Endothelial cell of umbilical vein (primary cell): ENCODE measurements at regions not wholly inside any gene's neighbourhood (a gene's known extent, or its start where the extent isn't known, plus 50 kb on each side); places are given as distances from the start of the nearest gene placed in this dataset.

ENCODE experiments used
- BruUV-seq: library from RNA; stranded (reverse); fragments of 400-500 nt; replicated peaks from 2 replicates; lab custom pipeline; 2021; lab: Mats Ljungman, UMichigan
- CTCF ChIA-PET: fragments of 300-600, 350-600 bp; sonication (Branson Sonifier 250); formaldehyde crosslinking; loops from one replicate; lab custom pipeline; 2021; ENCODE audit warnings: antibody characterized with exemption, inconsistent platforms; lab: Charles Lee
- POLR2A ChIA-PET: fragments of 300-600, 350-600 bp; sonication (Branson Sonifier 250); formaldehyde crosslinking; loops from one replicate; lab custom pipeline; 2021; ENCODE audit warnings: antibody characterized with exemption, inconsistent platforms; lab: Charles Lee
- DNase-seq: peaks from one replicate; pipeline ENCODE4 v3.0.0-alpha.2; 2011; ENCODE audit warnings: low read depth, low spot score
- FAIRE-seq: peaks from 2 replicates; lab custom pipeline; 2011; peaks lifted over from hg19 to GRCh38; lab: Jason Lieb, UNC
- H2AFZ ChIP-seq: 2 replicates; pipeline ENCODE4 v1.6.0; 2012; ENCODE audit warnings: low read depth, low read length, control low read depth, inconsistent platforms
- H3K27ac ChIP-seq: 2 replicates; pipeline ENCODE4 v1.5.1; 2011; ENCODE audit warnings: low read depth, mild to moderate bottlenecking, control low read depth, low read length, moderate library complexity; ENCODE audit not compliant: insufficient read depth
- H3K27me3 ChIP-seq, 2 experiments: 2 replicates each; pipeline versions ENCODE4 v1.6.0 to v1.6.1; 2011; ENCODE audit warnings: low read length in 2 of 2, mixed read lengths in 1 of 2; ENCODE audit not compliant: control insufficient read depth in 2 of 2, insufficient read depth in 2 of 2
- H3K36me3 ChIP-seq, 2 experiments: 2 replicates in 1 of 2; 3 replicates in 1 of 2; pipeline ENCODE4 v1.5.1; 2011; ENCODE audit warnings: low read length in 2 of 2, mild to moderate bottlenecking in 1 of 2, moderate library complexity in 1 of 2; ENCODE audit not compliant: control insufficient read depth in 2 of 2, insufficient read depth in 2 of 2; ENCODE audit errors: extremely low read depth in 1 of 2
- H3K4me1 ChIP-seq: 3 replicates; pipeline ENCODE4 v1.5.1; 2011; ENCODE audit warnings: mild to moderate bottlenecking, low read length; ENCODE audit not compliant: control insufficient read depth, insufficient read depth; ENCODE audit errors: extremely low read depth
- H3K4me2 ChIP-seq: 2 replicates; pipeline ENCODE4 v1.6.1; 2011; ENCODE audit warnings: low read length, control low read depth, mixed read lengths; ENCODE audit not compliant: insufficient read depth
- H3K4me3 ChIP-seq, 3 experiments: fragments of 200-600 bp in 1 of 3; sonication (generic), shearing (Covaris generic) in 1 of 3; replicated peaks in 1 of 3; 2 replicates each; pipeline ENCODE4 v1.5.1; 2011 to 2016; ENCODE audit warnings: control low read depth in 3 of 3, low read length in 3 of 3, mild to moderate bottlenecking in 2 of 3, inconsistent platforms in 1 of 3, low read depth in 1 of 3, moderate library complexity in 1 of 3; ENCODE audit not compliant: insufficient read depth in 1 of 3
- H3K79me2 ChIP-seq: 2 replicates; pipeline ENCODE4 v1.6.0; 2012; ENCODE audit warnings: low read length, inconsistent platforms; ENCODE audit not compliant: control insufficient read depth, insufficient read depth
- H3K9ac ChIP-seq: replicated peaks from 2 replicates; pipeline ENCODE3; 2011; ENCODE audit warnings: low read length, control low read depth; ENCODE audit not compliant: insufficient read depth; ENCODE audit errors: extremely low read depth
- H3K9me1 ChIP-seq: replicated peaks from 3 replicates; pipeline ENCODE4 v1.6.0; 2011; ENCODE audit warnings: mild to moderate bottlenecking, low read length; ENCODE audit not compliant: control insufficient read depth, insufficient read depth; ENCODE audit errors: extremely low read depth
- H3K9me3 ChIP-seq: replicated peaks from 2 replicates; pipeline ENCODE4 v1.5.1; 2012; ENCODE audit warnings: low read length, inconsistent platforms; ENCODE audit not compliant: control insufficient read depth, insufficient read depth
- H4K20me1 ChIP-seq: replicated peaks from 2 replicates; pipeline ENCODE3; 2011; ENCODE audit warnings: mild to moderate bottlenecking, low read length; ENCODE audit not compliant: control insufficient read depth, insufficient read depth; ENCODE audit errors: extremely low read depth
- EZH2 ChIP-seq: IDR thresholded peaks from 2 replicates; pipeline ENCODE4 v1.6.1; 2012; ENCODE audit warnings: borderline replicate concordance, low read depth, mild to moderate bottlenecking, moderate library complexity, low read length, inconsistent platforms; ENCODE audit not compliant: severe bottlenecking
- GATA2 ChIP-seq: IDR thresholded peaks from 2 replicates; pipeline ENCODE4 v1.7.0; 2011; ENCODE audit warnings: low read depth, mild to moderate bottlenecking, moderate library complexity, mixed read lengths, low read length; ENCODE audit not compliant: insufficient read length, insufficient read depth
- JUN ChIP-seq: IDR thresholded peaks from 2 replicates; pipeline ENCODE4 v1.6.1; 2011; ENCODE audit warnings: borderline replicate concordance, low read depth; ENCODE audit not compliant: insufficient read length, insufficient read depth
- MYC ChIP-seq: IDR thresholded peaks from one replicate; pipeline ENCODE4 v1.6.1; 2011; ENCODE audit warnings: mild to moderate bottlenecking, low read depth, low read length
- POLR2A ChIP-seq: IDR thresholded peaks from 2 replicates; pipeline ENCODE4 v1.6.1; 2012; ENCODE audit warnings: low read depth, mild to moderate bottlenecking, control low read depth, low read length
- POLR2AphosphoS5 ChIP-seq: IDR thresholded peaks from 2 replicates; pipeline ENCODE4 v1.6.1; 2012; ENCODE audit warnings: low read depth, mild to moderate bottlenecking, control low read depth, low read length, moderate library complexity; ENCODE audit not compliant: insufficient read depth
- dilution Hi-C: fragments of 300-500 bp; cut with MboI; formaldehyde crosslinking; loops from one replicate; pipeline ENCODE4 v1.15.0; 2019; ENCODE audit warnings: low sequenced_read_pairs; ENCODE audit not compliant: extremely low pct_ligation_motif_present
- intact Hi-C: fragments of 100-400 bp; cut with micrococcal nuclease; formaldehyde crosslinking; loops from one replicate; pipeline ENCODE4 v1.10.0; 2022
- TF ChIP-seq, protein P1 (sequence below): IDR thresholded peaks from 2 replicates; pipeline ENCODE4 v1.6.1; 2011; ENCODE audit not compliant: insufficient read depth, insufficient read length

DNA sequence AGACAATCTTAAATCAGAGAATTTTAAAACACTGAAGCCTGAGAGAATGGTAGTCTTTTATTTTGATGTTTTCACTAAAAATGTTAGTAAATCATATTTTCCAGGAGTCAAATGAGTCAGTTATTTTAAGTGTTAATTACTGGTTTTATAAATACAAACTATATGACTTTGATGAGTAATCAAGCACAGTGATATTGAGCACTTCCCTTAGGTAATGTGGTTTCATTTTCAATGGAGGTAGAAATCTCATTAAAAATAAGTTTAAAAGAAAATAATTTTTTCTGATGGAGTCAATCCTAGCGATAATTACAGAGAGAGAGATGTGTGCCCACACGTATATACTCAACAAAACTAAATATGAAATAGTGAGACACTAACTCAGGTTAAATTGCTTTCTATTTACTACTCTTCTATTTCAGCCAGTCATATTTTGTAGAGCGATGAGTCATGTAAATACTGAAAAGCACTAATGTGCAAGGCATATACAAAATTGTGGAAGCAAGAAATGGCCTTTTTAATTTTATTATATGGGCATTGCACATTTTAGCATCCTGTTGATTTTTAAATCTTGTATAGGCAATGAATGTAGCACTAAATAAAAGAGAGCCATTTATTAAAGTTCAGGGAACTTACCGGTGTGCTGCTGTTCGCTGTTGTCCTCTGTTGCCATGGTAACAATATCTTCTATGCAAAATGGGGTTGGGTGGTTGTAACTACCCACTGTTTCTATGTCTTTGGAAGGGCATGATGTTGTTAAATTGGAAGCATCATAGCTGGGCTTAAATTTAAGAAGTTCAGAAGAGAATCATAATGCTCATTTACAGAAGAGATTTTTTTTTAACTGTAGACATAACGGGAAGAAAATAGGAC is 513.7 kb downstream of the TLL1 start:
- ChIA-PET CTCF (no interaction called here), POLR2A (no interaction called here)
- no peak overlapping the region for H3K4me2 ChIP-seq
- no TSS peak for BruUV-seq
- no peaks in the 10 kb centered on the region for H3K79me2 ChIP-seq
- no peaks in the 10 kb centered on the region for H3K9me3 ChIP-seq
- no peaks in the 10 kb centered on the region for H3K36me3 ChIP-seq
- H2AFZ ChIP-seq, result no peak overlapping the region
- no peak overlapping the region for H3K9ac ChIP-seq
- H3K4me1 ChIP-seq, result no peaks in the 10 kb centered on the region
- H3K9me1 ChIP-seq, result no peaks in the 10 kb centered on the region
- no peaks in the 10 kb centered on the region for H4K20me1 ChIP-seq
- no peak for DNase-seq
- dilution Hi-C loops, result no loop called here
- no peak for FAIRE-seq
- TF ChIP-seq, protein P1, sequence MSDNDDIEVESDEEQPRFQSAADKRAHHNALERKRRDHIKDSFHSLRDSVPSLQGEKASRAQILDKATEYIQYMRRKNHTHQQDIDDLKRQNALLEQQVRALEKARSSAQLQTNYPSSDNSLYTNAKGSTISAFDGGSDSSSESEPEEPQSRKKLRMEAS, result no peak
- TF ChIP-seq POLR2A (no peak), GATA2 (no peak), JUN (no peak), MYC (no peak)
- intact Hi-C loops, result no loop called here
- H3K27ac ChIP-seq, result no peak overlapping the region
- H3K27me3 ChIP-seq, result no peaks in the 10 kb centered on the region
- no peak overlapping the region for H3K4me3 ChIP-seq

DNA sequence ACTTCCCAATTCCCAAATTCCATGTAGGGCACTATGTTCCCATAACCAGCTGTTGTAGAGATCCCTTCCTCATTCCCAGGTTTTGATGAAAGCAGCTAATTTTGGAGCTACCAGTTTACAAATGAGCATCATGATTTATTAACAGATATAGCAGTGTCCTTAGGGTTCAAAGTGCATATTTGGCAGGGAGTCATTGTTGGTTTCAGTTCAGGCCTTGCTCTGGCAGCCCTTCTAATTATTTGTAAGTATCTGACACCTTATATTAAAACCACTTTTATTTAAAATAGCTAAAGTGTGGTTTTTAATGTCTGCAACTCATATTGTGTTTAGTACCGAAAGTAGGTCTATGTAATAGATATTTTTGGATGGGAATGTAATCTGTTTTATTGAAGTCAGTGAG is 518.5 kb downstream of the TLL1 start:
- intact Hi-C loops, result no loop called here

More for the DNA sequence above, 518.5 kb downstream of the TLL1 start:
- FAIRE-seq (no peak), DNase-seq (no peak)
- CTCF ChIA-PET, result interaction anchor here (1.4 kb wide), 1 partner anchor 9 kb away, joined by 4 read pairs; no protein-coding TSS in a partner anchor
- Histone ChIP-seq H3K4me2 (no peak overlapping the region), H3K36me3 (no peaks in the 10 kb centered on the region), H4K20me1 (no peaks in the 10 kb centered on the region), H3K9me3 (no peaks in the 10 kb centered on the region), H3K27ac (no peak overlapping the region), H3K79me2 (no peaks in the 10 kb centered on the region), H3K9ac (no peak overlapping the region), H2AFZ (no peak overlapping the region), H3K9me1 (no peaks in the 10 kb centered on the region), H3K4me3 (no peak overlapping the region), H3K27me3 (no peaks in the 10 kb centered on the region), H3K4me1 (no peaks in the 10 kb centered on the region)
- no TSS peak for BruUV-seq
- TF ChIP-seq MYC (no peak), JUN (no peak), POLR2AphosphoS5 (no peak), EZH2 (no peak)
- TF ChIP-seq, protein P1, result no peak
- POLR2A ChIA-PET, result no interaction called here
- dilution Hi-C loops, result no loop called here
